Keratinocyte (primary cell): ENCODE measurements at regions not wholly inside any gene's neighbourhood (a gene's known extent, or its start where the extent isn't known, plus 50 kb on each side); places are given as distances from the start of the nearest gene placed in this dataset.

ENCODE experiments used
- DNase-seq: peaks from one replicate; pipeline ENCODE4 v3.0.0-alpha.2; 2011; ENCODE audit warnings: low read depth, missing footprints, low spot score
- FAIRE-seq: peaks from 2 replicates; lab custom pipeline; 2011; peaks lifted over from hg19 to GRCh38; lab: Jason Lieb, UNC
- H2AFZ ChIP-seq: 2 replicates; pipeline ENCODE4 v1.6.0; 2012; ENCODE audit warnings: low read length, control low read depth, inconsistent platforms; ENCODE audit not compliant: control insufficient read depth
- H3K27ac ChIP-seq: 2 replicates; pipeline ENCODE4 v1.5.1; 2011; ENCODE audit warnings: low read length; ENCODE audit not compliant: control insufficient read depth, insufficient read depth
- H3K27me3 ChIP-seq: 3 replicates; pipeline ENCODE4 v1.6.0; 2011; ENCODE audit warnings: low read length; ENCODE audit not compliant: control insufficient read depth, insufficient read depth; ENCODE audit errors: extremely low read depth
- H3K36me3 ChIP-seq, 2 experiments: 2 replicates in 1 of 2; 3 replicates in 1 of 2; pipeline ENCODE4 v1.5.1; 2011; ENCODE audit warnings: low read length in 2 of 2, mild to moderate bottlenecking in 1 of 2; ENCODE audit not compliant: control insufficient read depth in 2 of 2, insufficient read depth in 2 of 2; ENCODE audit errors: extremely low read depth in 1 of 2
- H3K4me1 ChIP-seq: 3 replicates; pipeline ENCODE4 v1.5.1; 2011; ENCODE audit warnings: low read length; ENCODE audit not compliant: control insufficient read depth, insufficient read depth; ENCODE audit errors: extremely low read depth
- H3K4me2 ChIP-seq: 3 replicates; pipeline ENCODE4 v1.6.0; 2011; ENCODE audit warnings: low read depth, low read length; ENCODE audit not compliant: control insufficient read depth, insufficient read depth; ENCODE audit errors: extremely low read depth
- H3K4me3 ChIP-seq, 3 experiments: fragments of 200-600 bp in 1 of 3; sonication (generic) in 1 of 3; 2 replicates in 2 of 3; 3 replicates in 1 of 3; pipeline ENCODE4 v1.5.1; 2011 to 2016; ENCODE audit warnings: low read length in 3 of 3, mild to moderate bottlenecking in 3 of 3, control low read depth in 2 of 3, inconsistent platforms in 1 of 3, low read depth in 1 of 3, mixed read lengths in 1 of 3, mixed run types in 1 of 3, moderate library complexity in 1 of 3; ENCODE audit not compliant: control insufficient read depth in 2 of 3, insufficient read depth in 2 of 3; ENCODE audit errors: extremely low read depth in 1 of 3
- H3K79me2 ChIP-seq: 2 replicates; pipeline ENCODE4 v1.6.0; 2012; ENCODE audit warnings: low read length; ENCODE audit not compliant: control insufficient read depth, insufficient read depth
- H3K9ac ChIP-seq: 3 replicates; pipeline ENCODE4 v1.6.0; 2011; ENCODE audit warnings: low read length; ENCODE audit not compliant: control insufficient read depth, insufficient read depth; ENCODE audit errors: extremely low read depth
- H3K9me1 ChIP-seq: 3 replicates; pipeline ENCODE4 v1.6.0; 2011; ENCODE audit warnings: low read length; ENCODE audit not compliant: control insufficient read depth, insufficient read depth; ENCODE audit errors: extremely low read depth
- H3K9me3 ChIP-seq: 2 replicates; pipeline ENCODE4 v1.5.1; 2012; ENCODE audit warnings: low read depth, low read length; ENCODE audit not compliant: control insufficient read depth
- H4K20me1 ChIP-seq: 3 replicates; pipeline ENCODE4 v1.6.0; 2011; ENCODE audit warnings: low read length; ENCODE audit not compliant: control insufficient read depth, insufficient read depth; ENCODE audit errors: extremely low read depth
- EZH2 ChIP-seq: IDR thresholded peaks from one replicate; pipeline ENCODE4 v1.6.1; 2012; ENCODE audit warnings: inconsistent platforms, mild to moderate bottlenecking, low read length, moderate library complexity
- dilution Hi-C: fragments of 300-500 bp; cut with MboI; formaldehyde crosslinking; loops from one replicate; pipeline ENCODE4 v1.7.0; 2020; ENCODE audit warnings: low sequenced_read_pairs; ENCODE audit not compliant: extremely low pct_ligation_motif_present
- TF ChIP-seq, protein P1 (sequence below), 3 experiments: IDR thresholded peaks in 1 of 3; conservative IDR thresholded peaks in 1 of 3; optimal IDR thresholded peaks in 1 of 3; 2 replicates in 2 of 3; 3 replicates in 1 of 3; pipeline versions ENCODE3 to v1.5.1; 2011; ENCODE audit warnings: low read length in 3 of 3, mild to moderate bottlenecking in 3 of 3, moderate library complexity in 2 of 3, control low read depth in 1 of 3, inconsistent platforms in 1 of 3; ENCODE audit not compliant: insufficient read depth in 2 of 3; ENCODE audit errors: extremely low read depth in 1 of 3

GRCh38 chr1:188489336-188490112, 1660.8 kb downstream of the PLA2G4A start:
- Histone ChIP-seq H3K4me3 (no peak overlapping the region), H3K4me2 (no peak overlapping the region), H3K27ac (no peak overlapping the region), H3K9me1 (no peaks in the 10 kb centered on the region), H4K20me1 (no peaks in the 10 kb centered on the region), H3K9ac (no peak overlapping the region), H3K36me3 (no peaks in the 10 kb centered on the region), H3K27me3 (no peaks in the 10 kb centered on the region), H3K4me1 (no peaks in the 10 kb centered on the region), H2AFZ (no peak overlapping the region), H3K9me3 (no peaks in the 10 kb centered on the region), H3K79me2 (no peaks in the 10 kb centered on the region)
- TF ChIP-seq, protein P1, sequence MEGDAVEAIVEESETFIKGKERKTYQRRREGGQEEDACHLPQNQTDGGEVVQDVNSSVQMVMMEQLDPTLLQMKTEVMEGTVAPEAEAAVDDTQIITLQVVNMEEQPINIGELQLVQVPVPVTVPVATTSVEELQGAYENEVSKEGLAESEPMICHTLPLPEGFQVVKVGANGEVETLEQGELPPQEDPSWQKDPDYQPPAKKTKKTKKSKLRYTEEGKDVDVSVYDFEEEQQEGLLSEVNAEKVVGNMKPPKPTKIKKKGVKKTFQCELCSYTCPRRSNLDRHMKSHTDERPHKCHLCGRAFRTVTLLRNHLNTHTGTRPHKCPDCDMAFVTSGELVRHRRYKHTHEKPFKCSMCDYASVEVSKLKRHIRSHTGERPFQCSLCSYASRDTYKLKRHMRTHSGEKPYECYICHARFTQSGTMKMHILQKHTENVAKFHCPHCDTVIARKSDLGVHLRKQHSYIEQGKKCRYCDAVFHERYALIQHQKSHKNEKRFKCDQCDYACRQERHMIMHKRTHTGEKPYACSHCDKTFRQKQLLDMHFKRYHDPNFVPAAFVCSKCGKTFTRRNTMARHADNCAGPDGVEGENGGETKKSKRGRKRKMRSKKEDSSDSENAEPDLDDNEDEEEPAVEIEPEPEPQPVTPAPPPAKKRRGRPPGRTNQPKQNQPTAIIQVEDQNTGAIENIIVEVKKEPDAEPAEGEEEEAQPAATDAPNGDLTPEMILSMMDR (optimal IDR thresholded peaks at IDR 0.05 in 1 of 3, IDR thresholded peaks at IDR 0.05 in 1 of 3, conservative IDR thresholded peaks at IDR 0.05 in 1 of 3; ENCODE audit: extremely low read depth in 1 of 3, insufficient read depth in 2 of 3, low read length in 3 of 3), result no peak
- TF ChIP-seq EZH2, result no peak
- dilution Hi-C loops, result no loop called here
- FAIRE-seq, result no peak
- no peak for DNase-seq

- Histone ChIP-seq H3K27me3 (no peaks in the 10 kb centered on the region), H3K36me3 (no peaks in the 10 kb centered on the region), H3K9me1 (no peaks in the 10 kb centered on the region), H3K9ac (no peak overlapping the region), H3K4me1 (no peaks in the 10 kb centered on the region), H3K4me3 (no peak overlapping the region), H3K79me2 (no peaks in the 10 kb centered on the region), H3K4me2 (no peak overlapping the region), H3K27ac (no peak overlapping the region), H2AFZ (no peak overlapping the region), H4K20me1 (no peaks in the 10 kb centered on the region), H3K9me3 (peaks cover 2% of the 10 kb centered on the region)
- TF ChIP-seq, protein P1 (optimal IDR thresholded peaks at IDR 0.05 in 1 of 3, IDR thresholded peaks at IDR 0.05 in 1 of 3, conservative IDR thresholded peaks at IDR 0.05 in 1 of 3; ENCODE audit: extremely low read depth in 1 of 3, insufficient read depth in 2 of 3, low read length in 3 of 3), result no peak
- no peak for TF ChIP-seq EZH2
- dilution Hi-C loops, result no loop called here
- no peak for DNase-seq
- no peak for FAIRE-seq
These were observed 1667.8 kb downstream of the PLA2G4A start for GRCh38 chr1:188496506-188496905.
